GM18868 (cell line): ENCODE measurements at regions not wholly inside any gene's neighbourhood (a gene's known extent, or its start where the extent isn't known, plus 50 kb on each side); places are given as distances from the start of the nearest gene placed in this dataset.
"Not testable (repeated sequence)": the region's sequence is repeated elsewhere in the genome, so short reads cannot be mapped to it uniquely, and the experiment has no call there.

Source experiments
- ATAC-seq: cut with Tn5 transposase; IDR thresholded peaks from one replicate; pipeline ENCODE4 v1.9.1; 2021; ENCODE audit warnings: mild to moderate bottlenecking, moderate library complexity; ENCODE audit not compliant: unreplicated experiment

DNA sequence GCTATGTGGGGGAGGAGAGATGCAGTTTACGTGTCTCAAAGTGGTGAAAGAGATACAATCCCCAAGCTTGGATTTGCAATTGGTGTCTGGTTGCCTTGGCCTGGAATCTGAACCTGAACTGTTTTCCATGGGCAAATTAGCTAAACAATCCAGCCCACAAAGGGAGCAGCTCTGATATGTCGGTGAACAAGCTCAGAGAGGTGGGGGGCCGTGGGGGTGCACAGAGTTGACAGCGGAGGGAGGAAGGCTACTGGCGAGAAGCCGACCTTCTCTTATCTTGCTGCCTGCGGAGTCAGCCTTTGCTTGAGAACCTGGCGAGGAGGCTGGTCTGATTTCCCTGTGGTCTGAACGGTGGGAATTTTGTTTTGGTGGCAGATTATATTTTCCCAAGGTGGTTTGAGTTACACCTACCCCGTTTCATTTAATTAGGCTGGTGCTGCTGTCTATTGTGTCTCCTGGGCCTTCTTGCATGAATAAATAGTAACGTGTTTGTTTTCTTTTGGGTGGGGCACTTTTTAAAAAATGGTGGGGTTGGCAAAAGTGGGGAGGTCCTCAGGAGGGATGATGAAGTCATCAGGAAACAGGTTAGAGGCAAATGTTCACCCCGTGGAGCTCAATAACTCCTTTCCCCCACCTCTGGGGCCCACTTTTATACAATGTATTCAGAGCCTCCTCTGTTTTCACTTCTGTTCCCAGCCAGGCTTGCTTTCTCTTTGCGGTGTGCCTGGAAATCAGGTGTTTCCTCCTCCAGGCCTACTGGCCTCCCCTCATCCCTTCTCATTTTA is 80.9 kb upstream of the IGFBP5 start:
- ATAC-seq: no peak

GRCh38 chr2:216775043-216775453 is 79.7 kb upstream of the IGFBP5 start:
- no peak for ATAC-seq

DNA sequence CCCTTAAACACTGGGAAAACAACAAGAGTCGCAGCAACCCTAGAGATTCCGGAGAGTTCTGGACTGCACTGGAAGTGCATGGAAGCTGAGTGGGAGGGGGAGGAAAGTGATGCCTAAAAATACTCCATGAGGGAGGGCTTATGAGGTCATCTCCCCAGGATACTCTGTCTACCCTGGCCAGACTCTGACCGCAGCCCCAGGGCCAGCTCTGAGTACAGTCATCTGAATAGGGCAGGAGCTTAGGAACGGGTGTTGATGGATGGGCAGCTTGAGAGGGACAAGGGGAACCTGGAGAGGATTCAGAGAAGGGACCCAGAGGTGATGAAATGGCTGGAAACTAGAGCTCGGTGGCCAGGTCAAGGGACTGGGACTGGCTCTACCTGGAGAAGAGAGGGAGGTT is 79.3 kb upstream of the IGFBP5 start:
- ATAC-seq: no peak

DNA sequence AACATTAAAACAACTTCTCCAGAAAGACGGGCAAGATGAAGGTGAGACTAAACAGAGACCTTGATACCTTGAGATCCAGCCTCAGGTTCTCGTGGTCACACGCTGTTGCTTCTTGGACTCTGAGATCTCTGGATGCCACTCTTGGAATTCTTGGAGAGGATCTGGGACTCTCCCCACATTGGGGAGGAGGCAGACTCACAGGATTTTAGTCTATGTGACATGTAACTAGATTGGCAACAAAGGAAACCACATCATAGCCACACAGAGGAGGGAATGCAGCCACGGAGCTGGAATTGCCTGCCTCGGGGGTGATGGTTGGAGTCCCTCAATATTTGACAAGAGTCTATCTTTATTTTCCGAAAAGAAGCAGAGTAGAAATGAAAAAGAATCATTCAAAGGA is 78.8 kb upstream of the IGFBP5 start:
- no peak for ATAC-seq

GRCh38 chr2:216773072-216773471 is 77.7 kb upstream of the IGFBP5 start:
- no peak for ATAC-seq

GRCh38 chr2:216770717-216771116 is 75.4 kb upstream of the IGFBP5 start:
- ATAC-seq: no peak

GRCh38 chr2:216770050-216770449 is 74.7 kb upstream of the IGFBP5 start:
- ATAC-seq: no peak

- ATAC-seq: no peak
Observed at GRCh38 chr2:216769626-216770025, 74.3 kb upstream of the IGFBP5 start.

GRCh38 chr2:216768908-216769411 is 73.6 kb upstream of the IGFBP5 start:
- ATAC-seq: no peak

GRCh38 chr2:216765761-216766262 is 70.5 kb upstream of the IGFBP5 start:
- no peak for ATAC-seq

GRCh38 chr2:216763396-216763795 is 68.0 kb upstream of the IGFBP5 start:
- no peak for ATAC-seq

DNA sequence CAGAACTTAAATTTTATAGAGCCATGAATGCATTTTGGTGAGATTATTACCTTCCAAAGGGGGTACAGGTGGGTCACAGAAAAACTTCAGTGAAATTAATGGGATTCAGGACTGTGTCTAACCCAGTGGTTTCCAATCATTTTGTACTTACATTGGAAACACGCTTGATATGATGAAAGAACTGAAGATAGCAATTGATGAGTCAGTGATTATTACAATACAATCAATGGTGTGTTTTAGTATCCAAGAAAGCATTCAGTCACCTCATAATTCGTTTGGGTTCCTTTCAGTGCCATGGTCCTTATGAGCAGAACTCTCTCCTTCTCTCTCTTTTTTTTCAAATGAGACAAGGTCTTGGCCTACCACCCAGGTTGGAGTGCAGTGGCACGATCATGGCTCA is 66.5 kb upstream of the IGFBP5 start:
- no peak for ATAC-seq

DNA sequence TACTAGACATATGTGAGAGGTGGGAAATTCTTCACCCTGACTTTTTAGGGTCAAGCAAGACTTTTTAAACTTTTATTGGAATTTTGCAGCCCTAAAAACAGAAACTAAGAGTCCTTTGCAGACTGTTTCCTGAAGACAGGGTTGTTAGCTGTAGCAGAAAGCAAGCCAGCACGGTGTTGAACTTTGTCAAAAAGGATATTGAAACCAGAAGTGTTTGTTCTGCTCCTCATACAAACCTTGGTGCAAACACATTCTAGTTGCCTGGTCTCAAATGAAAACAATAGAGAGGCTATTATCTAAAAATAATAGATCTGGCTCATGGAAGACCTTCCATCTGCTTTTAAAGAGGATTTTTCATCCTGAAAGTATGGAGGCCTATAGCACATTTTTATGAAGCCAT is 65.8 kb upstream of the IGFBP5 start:
- no peak for ATAC-seq

DNA sequence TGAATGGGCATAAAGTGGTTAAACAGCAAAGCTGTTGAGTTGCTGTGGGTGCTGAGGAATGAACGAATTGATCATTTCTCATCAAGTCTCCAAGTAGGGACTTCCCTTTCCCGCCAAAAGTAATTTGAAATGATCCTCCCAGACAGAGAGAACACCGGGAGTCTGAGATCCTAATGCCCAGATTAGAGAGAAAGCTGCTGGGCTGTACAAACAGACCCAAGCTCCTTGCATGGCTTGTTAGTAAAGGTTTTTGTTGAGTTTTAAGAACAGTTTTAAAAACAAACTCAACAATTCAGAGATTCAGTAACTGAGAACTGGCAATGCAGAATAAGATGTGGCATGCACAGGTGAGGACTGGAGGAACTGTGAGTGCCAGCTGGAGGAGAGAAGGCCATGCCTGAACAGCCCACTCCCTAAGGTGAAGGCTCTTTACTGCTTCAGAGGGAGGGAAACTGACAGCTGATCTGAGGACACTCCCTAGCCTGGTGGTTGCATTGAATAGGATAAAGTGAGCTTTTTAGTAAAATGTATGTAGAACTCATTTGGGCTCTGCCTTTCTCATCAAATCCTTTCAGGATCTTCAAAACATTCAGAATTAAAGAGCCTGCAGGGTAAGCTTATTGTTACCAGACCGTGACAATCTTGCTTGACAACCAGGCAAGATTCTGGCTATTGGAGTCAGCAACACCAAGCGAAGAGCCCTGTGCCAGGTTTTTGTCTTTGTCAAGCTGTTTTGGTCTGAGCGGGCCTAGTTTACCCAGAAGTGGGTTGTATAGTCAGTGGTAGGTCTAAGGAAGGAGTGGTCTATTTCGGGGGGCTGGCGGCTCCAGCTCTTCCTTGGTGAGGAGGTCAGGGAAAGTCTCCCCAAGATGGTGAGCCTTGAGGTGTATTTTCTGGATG is 63.2 kb upstream of the IGFBP5 start:
- no peak for ATAC-seq

DNA sequence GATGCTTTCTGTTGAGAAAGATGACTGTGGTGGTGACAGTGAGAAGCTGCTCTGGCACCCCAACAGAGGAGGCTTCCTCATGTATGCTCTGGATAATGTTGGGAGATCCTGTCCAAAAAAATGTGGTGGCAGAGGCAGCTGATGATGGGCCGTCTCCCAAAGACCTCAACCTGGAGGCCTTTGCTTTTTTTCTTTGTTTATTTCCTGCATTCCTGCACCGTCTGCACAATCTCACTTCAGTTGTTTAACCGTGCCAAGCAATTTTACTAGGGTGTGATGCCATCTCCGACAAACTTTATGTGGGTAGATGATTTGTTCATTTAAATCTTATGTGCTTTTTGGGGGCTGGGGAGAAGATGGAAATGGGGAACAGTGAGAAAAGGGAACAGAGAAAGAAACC is 62.2 kb upstream of the IGFBP5 start:
- ATAC-seq: no peak

DNA sequence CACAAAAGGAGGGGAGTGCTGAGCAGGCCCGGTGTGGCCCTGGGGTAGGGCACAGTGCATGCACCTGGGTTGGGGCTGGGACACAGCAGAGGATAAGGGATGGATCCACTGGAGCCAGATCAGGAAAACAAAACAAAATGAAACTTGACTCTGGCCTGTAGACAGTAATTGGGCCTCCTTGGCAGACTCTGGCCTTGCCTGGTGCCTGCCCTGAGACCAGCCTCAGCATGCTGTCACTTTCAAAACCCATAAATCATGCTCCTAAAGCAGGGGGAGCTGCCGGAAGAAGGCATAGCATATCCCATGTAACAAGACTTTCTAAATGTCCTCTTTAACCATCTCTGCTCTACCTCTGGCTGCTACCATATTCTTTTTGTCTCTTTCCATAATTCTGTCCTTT is 61.1 kb upstream of the IGFBP5 start:
- no peak for ATAC-seq

DNA sequence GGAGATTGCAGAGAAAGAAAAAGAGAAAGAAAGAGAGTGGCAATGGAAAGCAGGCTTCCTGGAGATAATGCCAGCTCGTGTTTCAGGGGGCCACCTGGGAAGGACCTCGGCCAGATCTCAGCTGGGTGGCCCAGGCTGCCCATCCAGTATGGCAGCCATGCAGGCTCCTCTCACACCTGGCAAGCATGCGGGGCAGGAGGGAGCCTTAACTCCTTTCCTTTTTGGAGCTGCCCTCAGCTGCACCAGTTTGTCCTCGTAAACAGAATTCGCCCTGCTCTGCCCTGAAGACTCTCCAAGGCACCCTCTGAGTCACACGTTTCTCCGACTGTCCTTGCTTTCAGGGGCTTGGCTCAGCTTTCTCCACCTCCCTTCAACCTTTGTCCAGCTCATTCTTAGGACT is 59.5 kb upstream of the IGFBP5 start:
- no peak for ATAC-seq

DNA sequence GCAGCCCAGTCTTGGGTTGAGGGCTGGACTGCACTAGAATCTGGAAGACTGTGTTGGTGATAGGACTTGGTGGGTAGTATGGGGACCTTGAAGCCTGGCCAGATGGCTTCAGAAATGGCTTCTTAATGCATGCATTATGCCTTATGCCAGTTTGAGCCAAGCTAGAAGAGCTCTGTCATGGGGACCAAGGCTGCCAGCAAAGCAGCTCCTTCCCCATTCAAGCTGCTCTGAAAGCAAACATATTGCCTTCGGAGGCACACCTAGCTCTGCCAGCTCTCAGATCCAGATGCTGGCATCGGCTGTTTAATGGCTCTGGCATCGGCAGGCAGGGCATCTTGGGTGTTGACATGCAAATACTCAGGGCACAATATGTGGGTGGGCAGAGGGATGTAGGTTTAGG is 59.0 kb upstream of the IGFBP5 start:
- ATAC-seq: no peak

DNA sequence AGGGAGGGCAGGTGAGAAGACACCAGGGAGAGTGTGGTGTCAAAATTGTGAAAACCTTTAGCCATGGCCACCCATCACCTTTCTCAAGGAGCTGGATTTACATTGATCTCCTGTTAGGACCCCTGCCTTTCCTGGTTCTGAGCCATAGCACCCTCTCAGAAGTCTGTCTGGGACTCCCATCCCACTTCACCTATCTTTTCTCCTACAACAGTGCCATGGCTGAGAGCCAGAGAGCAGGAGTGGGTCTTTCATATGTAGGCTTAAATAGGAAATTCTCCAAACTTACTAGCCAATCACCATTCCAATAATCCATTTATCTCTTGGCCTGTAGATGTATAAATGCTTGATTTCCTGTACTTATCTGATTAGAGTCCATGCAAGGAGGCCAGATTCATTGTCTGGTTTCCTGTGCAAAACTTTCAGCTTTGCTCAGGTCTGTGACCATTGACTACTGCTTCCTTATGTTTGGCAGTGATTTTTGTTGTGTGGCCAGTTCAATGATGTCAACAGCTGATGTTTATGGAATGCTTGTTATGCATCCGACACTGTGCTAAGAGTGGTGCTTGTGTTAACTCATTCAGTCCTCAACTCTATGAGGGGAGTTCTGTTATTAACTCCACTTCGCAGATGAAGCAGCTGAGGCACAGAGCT is 57.6 kb upstream of the IGFBP5 start:
- ATAC-seq: no peak

DNA sequence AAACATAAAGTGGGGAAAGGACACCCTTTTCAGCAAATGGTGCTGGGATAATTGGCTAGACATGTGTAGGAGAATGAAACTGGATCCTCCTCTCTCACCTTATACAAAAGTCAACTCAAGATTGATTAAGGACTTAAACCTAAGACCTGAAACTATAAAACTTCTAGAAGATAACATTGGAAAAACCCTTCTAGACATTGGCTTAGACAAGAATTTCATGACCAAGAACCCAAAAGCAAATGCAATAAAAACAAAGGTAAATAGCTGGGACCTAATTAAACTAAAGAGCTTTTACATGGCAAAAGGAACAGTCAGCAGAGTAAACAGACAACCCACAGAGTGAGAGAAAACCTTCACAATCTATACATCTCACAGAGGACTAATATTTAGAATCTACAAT is 55.4 kb upstream of the IGFBP5 start:
- ATAC-seq: not testable (repeated sequence)

GRCh38 chr2:216746268-216746667 is 50.9 kb upstream of the IGFBP5 start:
- not testable (repeated sequence) for ATAC-seq
